Adrenal gland (tissue), 9 donors: ENCODE measurements at regions not wholly inside any gene's neighbourhood (a gene's known extent, or its start where the extent isn't known, plus 50 kb on each side); places are given as distances from the start of the nearest gene placed in this dataset.

Experiments
- DNase-seq, 7 donors: peaks; one replicate each; pipeline ENCODE4 v3.0.0-alpha.2; 2019 to 2020
- H3K27ac ChIP-seq, 5 donors: fragments of 200-600 bp; sonication (generic) in 4 of 5; 1 replicate in 3 of 5; 2 replicates in 2 of 5; pipeline versions ENCODE4 v1.5.1 to v1.8.0; 2016 to 2020; ENCODE audit warnings: mild to moderate bottlenecking in 1 of 5
- H3K27me3 ChIP-seq: fragments of 200-600 bp; 2 replicates; pipeline ENCODE4 v1.8.0; 2021
- H3K36me3 ChIP-seq, 2 donors: fragments of 200-600 bp; replicated peaks in 1 of 2; 1 replicate in 1 of 2; 2 replicates in 1 of 2; pipeline versions ENCODE4 v1.5.1 to v1.8.0; 2018 to 2022
- H3K4me1 ChIP-seq, 2 donors: fragments of 200-600 bp; replicated peaks in 1 of 2; 1 replicate in 1 of 2; 2 replicates in 1 of 2; pipeline versions ENCODE4 v1.5.1 to v1.8.0; 2018 to 2021
- H3K4me3 ChIP-seq, 4 donors: fragments of 200-600 bp; sonication (generic) in 3 of 4; one replicate each; pipeline ENCODE4 v1.5.1; 2016 to 2018
- H3K9me3 ChIP-seq, 3 donors: fragments of 200-600 bp; sonication (generic) in 1 of 3; replicated peaks in 1 of 3; 1 replicate in 2 of 3; 2 replicates in 1 of 3; pipeline versions ENCODE4 v1.5.1 to v1.8.0; 2016 to 2021
- POLR2A ChIP-seq, 2 donors: fragments of 450-650 bp; IDR thresholded peaks; one replicate each; pipeline ENCODE4 v1.6.1; 2017; ENCODE audit warnings: antibody characterized with exemption in 2 of 2, mild to moderate bottlenecking in 2 of 2, moderate library complexity in 1 of 2
- WGBS, 4 donors: extraction: QIAGEN DNeasy Blood & Tissue Kit in 2 of 4; methylation state at CpG; one replicate each; pipeline versions ENCODE4 v1.1.5 to v1.1.7; 2013 to 2017; 5-methylcytosine and 5-hydroxymethylcytosine counted together
- intact Hi-C, 2 donors: fragments of 100-400 bp; cut with DNase I; formaldehyde crosslinking; loops; one replicate each; pipeline versions ENCODE4 v1.14.1 to v1.15.0; 2022 to 2023
- TF ChIP-seq, protein P1 (sequence below), 6 experiments: fragments of 450-650 bp in 4 of 6; fragments of 200-600 bp in 2 of 6; sonication (generic) in 1 of 6; IDR thresholded peaks; 1 replicate in 5 of 6; 2 replicates in 1 of 6; pipeline versions ENCODE4 v1.5.1 to v1.8.0; 2016 to 2021; ENCODE audit warnings: antibody characterized with exemption in 6 of 6, mild to moderate bottlenecking in 2 of 6, moderate library complexity in 1 of 6
- donor health status: healthy with polysubstance abuse.
- donor health status: Bipolar disorder and iron deficiency.
- donor health status: DM: yes; HTN: yes; CAD: no.
- donor health status: DM: no; HTN: no; CAD: no.
- donor health status: DM: no; HTN: no; CAD: no.

DNA sequence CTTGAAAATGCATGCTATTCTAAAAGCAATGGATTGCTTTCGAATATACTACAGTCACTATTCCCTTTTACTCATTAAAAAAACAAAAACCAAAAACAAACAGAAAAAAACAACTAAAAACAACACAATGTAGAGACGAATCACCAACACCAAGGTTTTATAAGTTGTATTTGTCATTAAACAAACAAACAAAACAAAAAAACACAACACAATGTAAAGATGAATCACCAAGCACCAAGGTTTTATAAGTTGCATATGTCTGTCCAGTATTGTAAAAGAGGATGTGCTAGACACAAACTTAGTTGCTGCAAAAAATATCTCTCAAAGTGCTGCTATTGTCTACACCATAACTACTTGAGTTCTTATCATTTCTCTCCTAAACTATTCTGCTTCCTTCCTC, 1269.2 kb downstream of the EFNA5 start:
- Histone ChIP-seq H3K27me3 (no peaks in the 10 kb centered on the region), H3K4me1 (no peaks in the 10 kb centered on the region), H3K36me3 (no peaks in the 10 kb centered on the region), H3K27ac (no peak overlapping the region), H3K9me3 (no peaks in the 10 kb centered on the region), H3K4me3 (no peak overlapping the region)
- TF ChIP-seq, protein P1, sequence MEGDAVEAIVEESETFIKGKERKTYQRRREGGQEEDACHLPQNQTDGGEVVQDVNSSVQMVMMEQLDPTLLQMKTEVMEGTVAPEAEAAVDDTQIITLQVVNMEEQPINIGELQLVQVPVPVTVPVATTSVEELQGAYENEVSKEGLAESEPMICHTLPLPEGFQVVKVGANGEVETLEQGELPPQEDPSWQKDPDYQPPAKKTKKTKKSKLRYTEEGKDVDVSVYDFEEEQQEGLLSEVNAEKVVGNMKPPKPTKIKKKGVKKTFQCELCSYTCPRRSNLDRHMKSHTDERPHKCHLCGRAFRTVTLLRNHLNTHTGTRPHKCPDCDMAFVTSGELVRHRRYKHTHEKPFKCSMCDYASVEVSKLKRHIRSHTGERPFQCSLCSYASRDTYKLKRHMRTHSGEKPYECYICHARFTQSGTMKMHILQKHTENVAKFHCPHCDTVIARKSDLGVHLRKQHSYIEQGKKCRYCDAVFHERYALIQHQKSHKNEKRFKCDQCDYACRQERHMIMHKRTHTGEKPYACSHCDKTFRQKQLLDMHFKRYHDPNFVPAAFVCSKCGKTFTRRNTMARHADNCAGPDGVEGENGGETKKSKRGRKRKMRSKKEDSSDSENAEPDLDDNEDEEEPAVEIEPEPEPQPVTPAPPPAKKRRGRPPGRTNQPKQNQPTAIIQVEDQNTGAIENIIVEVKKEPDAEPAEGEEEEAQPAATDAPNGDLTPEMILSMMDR (IDR thresholded peaks at IDR 0.05) = no peak
- no peak for TF ChIP-seq POLR2A (IDR thresholded peaks at IDR 0.05)
- WGBS, 4 donors = 49 to 65% (median 60%) methylated on average over 2 of the region's 2 CpGs
- no peak for DNase-seq
- intact Hi-C loops = no loop called here

DNA sequence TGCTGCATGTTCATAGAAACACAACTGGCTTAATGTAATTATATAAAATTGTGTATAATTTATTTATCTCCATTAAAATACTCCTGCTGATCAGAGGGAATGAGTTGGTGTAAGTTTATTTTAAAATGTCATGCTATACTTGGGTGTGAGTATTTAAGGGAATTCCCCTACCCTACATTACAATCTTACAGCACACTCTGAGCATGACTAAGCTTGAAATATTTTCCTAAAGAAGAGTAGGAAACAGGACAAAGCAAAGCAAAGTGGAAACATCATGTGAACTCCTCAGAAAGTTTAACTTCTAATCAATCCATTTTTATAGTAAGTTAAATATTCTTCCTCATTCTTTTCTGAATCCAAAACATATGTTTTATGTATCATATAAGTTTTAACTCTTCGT, 1271.3 kb downstream of the EFNA5 start:
- no peaks in the 10 kb centered on the region for H3K9me3 ChIP-seq
- DNase-seq = no peak
- intact Hi-C loops = no loop called here
- H3K27me3 ChIP-seq = no peaks in the 10 kb centered on the region
- TF ChIP-seq POLR2A (IDR thresholded peaks at IDR 0.05) = no peak
- TF ChIP-seq, protein P1 (IDR thresholded peaks at IDR 0.05) = no peak
- H3K36me3 ChIP-seq = no peaks in the 10 kb centered on the region
- no peak overlapping the region for H3K4me3 ChIP-seq
- 62 to 80% (median 66%) methylated on average over 1 of the region's 1 CpG for WGBS, 4 donors
- no peak overlapping the region for H3K27ac ChIP-seq
- H3K4me1 ChIP-seq = no peaks in the 10 kb centered on the region

DNA sequence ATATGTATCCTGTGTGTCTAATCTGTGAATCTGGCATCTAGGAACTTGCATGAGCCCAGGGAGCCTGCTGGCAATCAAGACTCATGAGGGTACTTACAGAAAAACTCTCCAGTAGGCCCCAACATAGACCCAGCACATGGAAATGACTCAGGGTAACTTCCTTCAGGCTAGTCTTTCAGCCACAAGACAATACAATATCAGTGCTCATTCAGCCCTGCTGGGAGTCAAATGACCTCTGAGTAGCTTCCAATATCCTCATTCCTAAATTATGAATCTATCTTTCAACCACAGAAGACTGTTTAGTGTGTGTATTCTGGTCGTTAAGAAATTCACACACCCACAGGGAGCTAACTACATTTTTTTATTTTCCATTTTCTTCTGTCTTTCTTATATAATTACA, 1273.0 kb downstream of the EFNA5 start:
- Histone ChIP-seq H3K9me3 (no peaks in the 10 kb centered on the region), H3K4me1 (no peaks in the 10 kb centered on the region), H3K27ac (no peak overlapping the region), H3K27me3 (no peaks in the 10 kb centered on the region), H3K4me3 (no peak overlapping the region), H3K36me3 (no peaks in the 10 kb centered on the region)
- intact Hi-C loops = no loop called here
- WGBS, 4 donors = 36 to 63% (median 53%) methylated on average over 1 of the region's 1 CpG
- no peak for DNase-seq
- no peak for TF ChIP-seq POLR2A (IDR thresholded peaks at IDR 0.05)
- TF ChIP-seq, protein P1 (IDR thresholded peaks at IDR 0.05) = no peak

DNA sequence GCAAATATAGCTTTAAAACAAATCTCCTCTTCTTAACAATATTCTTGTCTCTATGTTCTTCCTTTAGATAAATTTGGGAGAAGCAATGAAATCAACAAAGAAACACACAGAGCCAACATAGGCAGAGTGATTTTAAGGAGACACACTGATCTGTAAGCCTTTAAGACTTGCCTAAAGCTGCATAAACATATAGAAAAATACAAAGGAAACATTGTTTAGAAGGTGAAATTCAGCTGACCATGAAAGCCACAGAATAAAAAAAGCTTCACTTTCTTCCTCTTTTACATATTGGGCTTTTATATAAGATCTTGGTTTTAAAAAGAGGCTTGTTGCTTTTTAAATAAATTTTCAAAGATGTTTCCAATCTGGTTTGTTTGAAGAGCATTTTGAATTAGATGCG, 1277.5 kb downstream of the EFNA5 start:
- no peak overlapping the region for H3K27ac ChIP-seq
- no peak overlapping the region for H3K4me3 ChIP-seq
- H3K9me3 ChIP-seq = no peaks in the 10 kb centered on the region
- TF ChIP-seq, protein P1 (IDR thresholded peaks at IDR 0.05) = no peak
- no peak for TF ChIP-seq POLR2A (IDR thresholded peaks at IDR 0.05)
- no peaks in the 10 kb centered on the region for H3K27me3 ChIP-seq
- no peak for DNase-seq
- WGBS, 4 donors = 89 to 100% (median 96%) methylated on average over 1 of the region's 1 CpG
- no peaks in the 10 kb centered on the region for H3K4me1 ChIP-seq
- no peaks in the 10 kb centered on the region for H3K36me3 ChIP-seq
- intact Hi-C loops = no loop called here
